HG03571 (cell line): ENCODE measurements at regions not wholly inside any gene's neighbourhood (a gene's known extent, or its start where the extent isn't known, plus 50 kb on each side); places are given as distances from the start of the nearest gene placed in this dataset.

ENCODE experiments used
- ATAC-seq: cut with Tn5 transposase; IDR thresholded peaks from one replicate; pipeline ENCODE4 v1.9.1; 2021; ENCODE audit not compliant: unreplicated experiment

DNA sequence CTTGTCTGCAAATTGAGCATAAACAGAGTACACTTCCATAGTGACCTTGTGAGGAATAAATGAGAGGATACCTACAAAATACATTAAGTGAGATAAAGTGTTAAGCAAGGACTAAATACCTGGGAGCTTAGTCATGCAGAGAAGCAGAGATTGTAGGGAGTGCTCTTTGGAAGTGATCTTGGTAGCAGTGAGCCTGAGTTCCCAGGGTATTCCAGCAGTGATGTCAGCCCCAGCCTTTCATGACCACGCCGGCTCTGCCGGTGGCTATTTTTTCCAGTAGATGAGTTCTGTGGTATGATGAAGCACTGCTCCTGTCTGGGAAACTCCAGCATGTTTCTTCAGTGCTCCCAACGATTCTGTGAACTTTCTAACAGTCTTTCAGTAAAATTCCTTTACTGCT is 391.5 kb upstream of the IGFBP7 start:
- ATAC-seq = no peak

DNA sequence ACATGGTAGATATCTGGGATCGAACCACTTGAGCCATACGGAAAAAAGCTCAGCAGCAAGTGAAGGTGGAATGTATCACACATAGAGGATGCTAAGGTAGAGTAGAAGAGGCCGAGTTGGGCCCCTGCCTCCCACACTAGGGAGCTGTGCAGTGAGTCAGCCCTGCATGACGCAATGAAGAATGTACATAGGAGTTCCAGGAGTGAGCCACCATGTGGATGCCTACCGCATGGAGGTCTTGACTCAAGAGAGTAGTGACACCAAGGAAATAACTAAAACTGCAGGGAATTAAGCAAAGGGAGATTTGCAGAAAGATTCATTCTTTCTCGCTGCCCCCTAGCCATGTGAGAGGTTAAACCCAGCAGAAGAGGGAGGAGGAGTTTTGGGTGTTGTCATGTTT is 389.6 kb upstream of the IGFBP7 start:
- ATAC-seq = no peak

DNA sequence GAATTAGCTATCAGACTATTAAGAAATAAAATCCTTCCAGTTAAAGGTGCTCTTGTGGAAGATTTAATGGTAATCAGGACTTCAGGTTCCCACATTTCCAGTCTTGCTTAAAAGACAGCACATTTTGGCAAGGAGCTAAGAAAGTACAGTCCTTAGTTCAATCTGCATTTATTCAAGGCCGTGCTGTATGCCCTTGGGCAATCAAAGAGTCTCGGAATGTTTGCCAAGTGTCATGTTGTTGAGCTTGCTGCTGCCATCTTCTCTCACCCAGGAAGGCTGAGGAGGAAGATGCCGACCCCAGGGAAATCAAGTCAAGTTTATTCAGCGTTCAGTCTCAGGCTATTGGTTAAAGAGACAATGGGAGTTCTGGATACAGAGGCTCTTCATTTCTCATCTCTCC is 388.1 kb upstream of the IGFBP7 start:
- ATAC-seq = no peak

DNA sequence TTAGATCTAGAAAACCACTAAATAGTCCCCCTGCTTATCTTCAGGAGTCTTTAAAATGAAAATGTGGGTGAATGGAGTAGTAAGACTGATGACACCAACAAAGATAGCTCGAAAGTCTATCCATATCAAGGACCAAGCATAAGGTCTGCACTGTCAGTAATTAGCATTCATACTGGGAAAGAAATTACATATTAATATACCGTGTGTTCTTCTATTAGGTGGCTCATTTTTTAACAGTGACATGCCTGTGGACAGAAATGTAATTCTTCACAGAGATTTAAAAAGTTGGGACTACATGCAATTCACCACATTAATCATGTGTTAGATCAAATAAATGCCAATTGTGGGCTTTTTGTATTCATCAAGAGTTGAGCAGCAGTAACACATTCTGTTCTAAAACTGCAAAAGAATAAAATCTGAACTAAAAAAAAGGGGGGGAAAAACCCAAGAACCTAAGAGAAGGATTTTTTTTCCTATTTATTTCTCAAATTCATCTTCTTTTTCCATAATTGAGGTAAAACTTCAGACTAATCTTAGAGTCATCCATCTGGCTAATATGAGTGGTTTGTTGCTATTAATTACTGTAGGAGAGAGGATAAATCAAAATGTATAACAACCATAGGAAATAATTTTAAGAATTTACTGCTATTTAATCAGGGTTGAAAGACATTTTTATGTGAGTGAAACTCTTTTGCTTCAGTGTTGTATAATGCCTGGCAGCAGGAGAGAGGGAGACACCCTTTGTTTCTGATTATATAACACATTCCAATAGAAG is 386.7 kb upstream of the IGFBP7 start:
- ATAC-seq = no peak

DNA sequence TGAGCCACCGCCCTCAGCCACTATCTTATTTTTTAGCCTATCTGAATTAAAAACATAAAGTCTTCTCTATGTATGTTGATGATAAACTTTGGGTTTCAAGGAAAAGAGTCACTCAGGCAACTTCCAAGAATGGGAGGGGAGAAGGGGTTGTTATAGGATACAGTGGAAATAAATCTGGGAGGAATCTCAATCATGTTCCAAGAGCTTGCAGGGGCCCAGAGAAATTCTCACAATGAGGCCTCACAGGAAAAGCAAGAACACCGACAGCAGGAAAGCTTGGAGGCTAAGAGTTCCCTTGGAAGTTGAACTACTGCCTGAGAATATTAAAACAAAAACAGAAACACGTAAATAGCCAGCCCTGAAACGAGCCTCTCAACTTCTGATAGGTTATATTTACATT is 384.6 kb upstream of the IGFBP7 start:
- no peak for ATAC-seq

DNA sequence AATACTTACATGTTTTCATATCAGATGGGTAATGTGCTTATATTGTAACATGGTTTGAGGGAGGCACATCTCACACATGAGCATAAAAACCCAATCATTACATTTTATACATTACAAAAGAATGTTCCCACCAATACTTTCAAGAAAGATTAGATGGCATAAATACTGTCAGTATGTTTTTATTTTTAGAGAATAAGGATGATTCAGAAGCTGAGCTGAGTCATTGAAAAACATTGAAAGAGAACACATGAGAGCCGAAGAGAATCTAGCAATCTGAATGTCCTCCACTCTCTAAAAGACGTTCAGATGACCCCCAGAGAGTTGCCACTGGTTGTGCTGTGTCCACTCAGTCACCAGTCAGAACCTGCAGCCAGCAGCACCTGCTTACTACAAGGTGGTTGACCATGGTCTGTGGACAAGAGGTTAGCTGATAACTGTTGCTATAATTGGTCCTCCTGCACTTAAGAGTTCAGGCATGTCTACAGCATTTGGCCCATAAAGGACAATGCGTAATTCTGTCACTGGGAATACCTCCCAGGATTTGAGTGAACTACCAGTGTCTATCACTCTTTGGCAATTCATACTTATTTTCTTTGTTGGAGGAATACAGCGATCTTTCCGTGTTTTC is 382.2 kb upstream of the IGFBP7 start:
- ATAC-seq = no peak

DNA sequence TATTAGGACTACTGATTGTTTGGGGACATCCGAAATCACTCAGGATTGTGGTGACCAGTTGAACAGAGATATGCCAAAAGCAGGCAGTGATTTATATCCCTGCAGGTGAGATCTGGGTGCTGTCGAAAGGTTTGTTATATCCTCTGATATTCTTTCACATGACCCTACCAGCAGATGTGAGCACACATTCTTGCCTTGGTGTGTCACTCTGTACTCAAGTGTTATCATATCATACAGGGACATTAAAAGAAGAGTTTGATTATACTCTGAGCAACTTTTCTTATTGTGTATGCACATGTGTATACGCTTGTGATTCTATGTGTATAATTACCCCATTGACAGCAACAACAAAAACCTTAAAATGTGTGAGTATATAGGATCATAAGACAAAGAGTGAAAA is 381.2 kb upstream of the IGFBP7 start:
- no peak for ATAC-seq

DNA sequence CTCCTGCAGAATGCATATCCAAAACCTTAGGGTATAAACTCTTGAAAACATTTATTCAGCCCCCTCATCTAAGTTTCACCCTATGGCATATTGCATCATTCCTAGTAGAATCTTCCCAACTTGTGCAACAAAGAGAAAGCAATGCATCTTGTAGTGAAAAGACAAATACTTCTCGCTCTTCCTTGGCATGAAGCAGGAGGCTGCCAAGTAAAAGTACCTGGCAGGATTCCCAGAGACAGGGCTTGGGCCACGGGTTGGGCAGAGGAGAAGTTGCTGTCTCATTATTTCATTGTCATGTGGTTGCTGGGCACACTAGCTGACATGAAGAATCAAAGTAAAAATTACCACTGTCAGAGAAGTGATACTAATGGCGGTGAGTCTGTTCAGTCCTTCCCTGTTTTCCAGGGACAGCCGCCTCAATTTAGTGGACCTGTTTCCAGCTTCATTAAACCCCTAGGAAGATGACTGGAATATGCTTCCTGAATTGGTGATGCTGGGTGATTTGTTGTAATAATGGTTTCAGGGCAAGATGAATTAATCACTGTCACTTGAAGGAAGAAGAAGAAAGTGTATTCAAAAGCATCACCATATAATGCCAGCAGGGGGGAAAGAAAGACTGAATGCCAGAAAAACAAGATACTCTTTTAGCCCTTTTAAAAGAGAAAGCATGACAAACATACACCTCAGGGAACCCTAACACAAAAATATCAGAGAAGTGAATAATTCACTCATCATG is 380.5 kb upstream of the IGFBP7 start:
- ATAC-seq = no peak

DNA sequence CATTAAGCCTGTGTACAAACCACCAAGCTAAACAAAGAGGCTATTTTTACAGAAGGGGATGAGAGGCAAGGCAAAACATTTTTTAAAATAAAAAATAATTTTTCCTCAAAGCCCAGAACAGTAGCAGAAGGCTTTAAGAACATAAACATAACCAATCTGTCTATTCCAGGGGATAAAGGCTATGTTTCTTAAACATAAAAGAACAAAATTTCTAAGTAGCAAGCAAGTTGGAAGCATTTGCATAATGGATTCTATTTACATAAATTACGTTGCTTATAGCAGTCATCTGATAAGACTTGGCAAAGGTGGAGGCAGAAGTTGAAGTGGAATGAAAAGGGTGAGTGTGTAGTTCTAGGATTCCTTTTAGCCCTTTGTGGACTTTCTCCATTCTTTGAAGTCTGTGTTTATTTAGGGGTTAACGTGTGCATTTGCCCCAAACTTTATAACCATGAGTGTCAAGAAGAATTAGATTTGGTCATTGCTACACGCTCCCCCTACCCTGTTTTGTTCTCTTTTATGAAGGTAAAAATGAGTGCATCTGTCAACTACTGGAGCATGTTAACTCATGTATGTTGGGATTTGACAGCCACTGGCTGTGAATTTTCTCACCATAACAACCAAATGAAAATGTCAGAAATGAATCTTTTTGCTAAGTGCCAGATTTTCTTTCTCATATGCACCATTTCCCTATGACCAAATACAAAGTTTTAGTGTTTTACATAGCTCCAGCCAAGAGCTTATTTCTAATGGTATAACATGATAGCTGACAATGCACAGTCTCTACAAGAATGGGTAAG is 378.4 kb upstream of the IGFBP7 start:
- ATAC-seq = no peak

DNA sequence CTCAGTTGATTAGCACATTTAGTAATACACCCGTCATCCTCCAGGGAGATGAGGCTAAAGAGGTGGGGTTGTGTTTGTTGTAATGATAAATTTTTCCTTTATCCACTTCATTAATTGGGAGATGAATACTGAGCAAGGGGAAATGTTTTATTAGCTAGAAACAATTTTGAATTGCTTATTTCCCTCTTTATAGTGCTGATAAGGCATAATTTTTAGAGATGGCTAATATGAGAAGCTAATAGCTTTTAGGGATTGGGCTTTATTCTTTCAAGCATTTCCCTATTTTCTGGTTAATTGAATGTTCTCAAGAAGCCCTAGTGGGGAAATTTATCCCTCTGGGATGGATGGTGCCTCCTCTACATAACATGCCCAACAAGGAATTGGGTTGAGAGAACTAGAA is 365.2 kb upstream of the IGFBP7 start:
- no peak for ATAC-seq

DNA sequence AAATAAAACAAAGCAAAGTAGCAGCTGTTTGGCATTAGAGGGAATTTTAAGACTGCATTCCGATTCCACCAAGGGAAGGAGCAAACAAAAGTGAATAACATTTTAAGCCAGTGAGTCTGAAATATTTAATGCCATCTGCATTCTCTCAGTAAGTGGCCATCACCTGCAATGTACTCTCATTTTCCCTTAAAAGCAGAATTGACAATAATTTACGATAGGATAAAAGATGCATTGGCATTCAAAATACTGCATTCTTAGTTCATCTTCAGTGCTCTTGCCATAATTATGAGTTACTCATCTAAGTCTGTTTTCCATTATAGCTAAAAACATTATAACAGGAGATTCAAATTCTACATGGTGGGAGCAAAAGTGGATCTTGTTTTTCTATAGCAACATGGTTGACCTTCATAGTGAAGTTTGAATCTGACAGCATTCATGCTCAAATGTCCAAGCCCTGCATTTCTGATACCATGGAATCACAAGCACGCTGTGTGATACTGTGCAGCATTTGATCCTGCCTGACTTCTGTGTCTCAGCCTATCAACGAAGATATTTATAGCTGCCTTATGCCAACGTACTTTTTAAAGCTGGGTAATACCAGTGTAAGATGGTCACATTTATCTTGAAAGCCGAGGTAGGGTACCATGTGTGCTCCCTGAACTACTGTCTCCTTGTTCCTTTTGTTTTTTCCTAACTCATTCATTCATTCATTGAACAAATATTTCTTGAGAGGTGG is 355.3 kb upstream of the IGFBP7 start:
- no peak for ATAC-seq

DNA sequence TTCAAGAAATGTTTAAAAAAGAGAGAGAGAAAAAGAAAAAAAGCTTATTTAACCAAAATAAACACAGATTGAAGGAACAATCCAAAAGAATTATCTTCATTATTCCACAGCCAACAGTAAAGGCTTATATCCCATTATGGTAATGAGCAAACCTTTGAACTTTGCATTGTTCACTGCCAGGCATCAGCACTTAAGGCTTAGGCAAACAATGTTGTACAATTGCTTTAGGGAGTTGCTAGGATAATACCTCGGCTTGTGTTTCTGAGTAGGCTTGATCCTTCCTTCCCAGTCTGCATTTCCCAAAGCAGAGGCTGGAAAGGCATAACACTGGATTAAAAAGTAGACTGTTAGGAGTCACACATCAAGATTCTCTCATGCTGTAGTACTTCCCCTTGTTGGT is 352.7 kb upstream of the IGFBP7 start:
- ATAC-seq = no peak

DNA sequence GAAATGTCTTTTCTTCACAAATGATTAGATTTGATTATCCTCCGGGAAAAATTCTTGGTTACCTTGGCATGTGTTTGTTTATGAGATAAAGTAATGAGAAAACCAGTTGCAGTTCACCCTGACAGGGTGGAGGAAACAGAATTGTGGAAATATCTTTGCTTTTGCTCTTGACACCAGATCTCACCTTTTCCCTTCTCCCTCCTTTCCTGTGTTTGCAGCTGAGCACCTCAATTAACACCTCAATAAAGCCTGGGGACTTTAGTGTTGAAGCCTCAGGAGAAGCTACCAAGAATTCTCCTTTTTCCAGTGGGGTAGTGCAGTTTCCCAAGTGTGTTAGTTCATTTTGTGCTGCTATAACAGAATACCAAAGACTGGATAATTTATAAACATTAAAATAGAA is 350.8 kb upstream of the IGFBP7 start:
- no peak for ATAC-seq

DNA sequence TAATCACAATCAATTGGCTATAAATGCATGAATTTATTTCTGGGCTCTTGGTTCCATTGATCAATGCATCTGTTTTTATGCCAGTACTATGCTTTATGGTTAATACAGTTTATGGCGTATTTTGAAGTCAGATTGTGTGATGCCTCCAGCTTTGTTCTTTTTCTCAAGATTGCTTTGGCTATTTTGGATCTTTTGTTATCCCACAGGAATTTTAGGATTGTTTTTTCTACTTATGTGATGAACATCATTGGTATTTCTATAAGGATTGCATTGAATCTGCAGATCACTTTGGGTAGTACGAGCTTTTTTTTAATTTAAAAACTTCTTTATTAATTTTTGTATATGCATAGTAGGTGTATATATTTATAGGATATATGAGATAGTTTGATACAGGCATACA is 338.7 kb upstream of the IGFBP7 start:
- no peak for ATAC-seq

DNA sequence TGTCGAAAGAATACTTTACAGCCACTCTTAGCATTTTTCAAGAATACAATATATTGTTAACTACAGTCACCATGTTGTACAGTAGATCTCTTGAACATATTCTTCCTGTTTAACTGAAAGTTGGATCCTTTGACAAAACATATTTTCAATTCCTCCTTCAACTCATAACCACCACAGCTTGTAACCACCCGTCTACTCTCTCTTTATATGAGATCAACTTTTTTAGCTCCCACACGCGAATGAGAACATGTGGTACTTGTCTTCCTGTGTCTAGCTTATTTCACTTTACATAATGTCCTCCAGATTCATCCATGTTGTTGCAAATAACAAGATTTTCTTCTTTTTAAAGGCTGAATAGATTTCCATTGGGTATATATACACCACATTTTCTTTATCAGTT is 338.3 kb upstream of the IGFBP7 start:
- ATAC-seq = no peak

DNA sequence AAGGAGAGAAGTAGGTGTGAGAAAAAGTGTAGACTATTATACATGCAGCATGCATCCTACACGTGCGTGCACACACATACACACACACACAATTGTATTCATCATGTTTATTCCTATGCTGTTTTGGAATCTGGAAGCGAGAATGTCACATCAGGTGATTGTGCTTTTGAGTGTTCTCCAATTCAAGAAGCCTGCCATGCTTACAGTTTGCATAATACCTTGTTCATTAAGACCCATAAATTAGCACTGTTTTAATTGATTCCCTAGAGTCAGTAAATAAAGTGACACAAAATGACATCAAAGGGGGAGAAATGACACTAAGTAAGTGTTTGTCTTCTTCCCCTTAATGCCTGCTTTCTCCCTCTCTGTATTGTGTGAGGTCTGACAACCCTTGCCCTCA is 336.1 kb upstream of the IGFBP7 start:
- ATAC-seq = no peak

DNA sequence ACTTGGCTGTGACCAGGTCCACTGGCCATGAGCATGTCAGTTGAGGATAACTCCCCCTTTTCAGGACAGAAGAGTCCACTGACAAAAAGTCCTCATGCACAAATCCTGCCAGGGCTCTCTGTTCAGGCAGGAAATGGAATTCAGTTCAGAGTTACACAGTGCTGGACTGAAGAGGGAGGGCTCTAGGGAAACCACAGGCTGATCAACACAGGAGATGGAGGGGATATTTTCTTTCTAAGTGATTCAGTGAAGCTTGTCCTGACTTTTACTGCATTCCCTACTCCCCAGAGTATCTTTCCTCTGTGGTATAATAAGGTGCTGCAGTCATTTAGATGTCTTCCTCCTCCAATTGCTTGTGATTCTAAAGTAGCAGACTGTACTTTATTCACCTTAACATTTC is 335.5 kb upstream of the IGFBP7 start:
- ATAC-seq = no peak

DNA sequence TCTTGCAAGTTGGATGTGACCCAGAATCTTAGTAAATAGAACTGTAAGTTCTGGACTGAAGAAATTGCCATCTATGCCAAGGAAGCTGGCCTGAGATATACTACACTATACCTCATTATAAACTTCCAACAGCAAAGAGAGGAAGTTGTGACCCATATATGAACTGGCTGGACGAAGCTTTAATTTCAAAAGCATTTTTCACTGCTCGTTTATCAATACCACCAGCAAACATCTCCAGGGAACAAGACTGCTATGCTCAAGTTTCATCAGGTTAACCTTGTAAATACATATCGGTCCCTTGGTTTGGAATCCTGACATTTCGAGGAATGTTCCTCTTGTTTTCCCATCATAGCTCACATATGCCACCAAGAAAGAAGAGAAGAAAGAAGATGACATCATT is 334.5 kb upstream of the IGFBP7 start:
- ATAC-seq = no peak

DNA sequence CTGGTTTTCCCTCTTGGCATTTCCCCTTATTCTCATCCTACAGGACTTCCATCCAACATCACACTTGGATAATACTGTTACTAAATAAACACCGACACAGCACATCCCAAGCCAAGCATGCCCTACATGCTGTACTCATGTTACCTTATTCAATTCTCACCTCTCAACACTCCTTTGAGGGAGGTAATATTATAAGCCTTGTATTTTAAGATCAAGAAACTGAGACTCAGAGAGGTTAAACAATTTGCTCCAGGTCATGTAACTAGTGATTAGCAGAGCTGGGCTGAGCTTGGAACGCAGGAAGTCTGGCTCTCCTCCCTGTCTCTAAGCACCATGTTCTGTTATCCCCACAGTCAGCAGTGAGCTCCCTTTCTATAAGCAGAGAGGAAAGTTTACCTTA is 333.6 kb upstream of the IGFBP7 start:
- no peak for ATAC-seq

DNA sequence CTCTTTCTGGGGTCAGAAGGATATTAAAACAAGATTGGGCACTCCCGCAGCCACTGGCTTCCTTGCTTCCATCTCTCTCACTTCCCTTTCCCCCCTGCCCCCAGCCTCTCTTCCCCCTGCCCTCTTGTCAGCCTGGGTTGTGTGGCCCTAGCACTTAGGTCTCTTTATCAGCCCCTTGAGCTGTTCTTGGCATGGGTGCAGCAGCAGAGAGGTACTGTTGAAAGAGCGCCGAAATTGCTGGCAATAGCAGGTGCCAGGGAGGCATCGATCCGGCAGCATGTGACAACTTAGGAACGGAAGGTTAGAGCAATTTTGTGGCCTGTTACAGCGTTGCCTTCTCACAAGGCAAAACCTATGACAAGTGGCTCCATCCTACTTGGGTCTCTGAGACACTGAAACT is 333.1 kb upstream of the IGFBP7 start:
- ATAC-seq = no peak

DNA sequence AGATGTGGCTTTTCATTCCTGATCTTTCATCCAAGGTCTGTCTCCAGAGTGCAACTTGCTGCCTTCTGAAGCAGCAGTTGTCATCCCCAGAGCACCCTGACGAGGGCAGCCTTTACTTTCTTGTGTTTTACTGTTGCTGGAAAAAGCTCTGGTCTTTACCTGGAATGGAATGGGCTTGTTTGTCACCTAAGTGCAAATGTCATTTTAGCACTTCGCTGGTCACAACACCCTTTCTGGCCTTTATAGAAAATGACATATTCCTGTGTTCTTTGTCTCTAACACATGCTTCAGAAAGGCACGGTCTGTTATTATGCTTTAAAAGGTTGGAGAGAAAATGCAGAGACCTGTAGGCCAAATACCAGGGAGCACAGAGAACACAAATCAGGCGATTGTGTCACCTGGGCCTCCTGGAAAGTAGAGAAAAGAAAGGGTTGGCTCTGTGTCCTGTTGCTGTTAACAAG is 332.7 kb upstream of the IGFBP7 start:
- ATAC-seq = no peak
